ENCODE measurements at regions not wholly inside any gene's neighbourhood (a gene's known extent, or its start where the extent isn't known, plus 50 kb on each side); places are given as distances from the start of the nearest gene placed in this dataset.

GRCh38 chr4:79043138-79043537 lies 103.9 kb upstream of the PAQR3 start:
- TF ChIP-seq CTCF (IDR thresholded peaks at IDR 0.05) = no peak
- TF ChIP-seq POLR2A (IDR thresholded peaks at IDR 0.05) = no peak
